GM06990 (cell line): ENCODE measurements at regions not wholly inside any gene's neighbourhood (a gene's known extent, or its start where the extent isn't known, plus 50 kb on each side); places are given as distances from the start of the nearest gene placed in this dataset.
A peak's percentile ranks its signal among the peaks of the same experiment; 100 is the strongest.

Experiments used
- DNase-seq: peaks from one replicate; pipeline ENCODE4 v3.0.0-alpha.2; 2011; ENCODE audit not compliant: insufficient read length; ENCODE audit errors: extremely low read depth
- H3K27me3 ChIP-seq: replicated peaks from 2 replicates; pipeline ENCODE4 v1.6.0; 2011; ENCODE audit warnings: low read length; ENCODE audit not compliant: control insufficient read depth, insufficient read depth
- H3K36me3 ChIP-seq: 2 replicates; pipeline ENCODE4 v1.5.1; 2011; ENCODE audit warnings: low read length; ENCODE audit not compliant: control insufficient read depth, insufficient read depth
- H3K4me3 ChIP-seq: replicated peaks from 2 replicates; pipeline ENCODE4 v1.5.1; 2011; ENCODE audit warnings: low read depth, mild to moderate bottlenecking, control low read depth, low read length
- CTCF ChIP-seq: IDR thresholded peaks from 2 replicates; pipeline ENCODE4 v1.5.1; 2011; ENCODE audit warnings: low read length, control low read depth, mild to moderate bottlenecking, inconsistent platforms; ENCODE audit not compliant: insufficient read depth, poor library complexity, severe bottlenecking

- Histone ChIP-seq H3K27me3 (no peaks in the 10 kb centered on the region), H3K36me3 (no peaks in the 10 kb centered on the region), H3K4me3 (no peak overlapping the region)
- DNase-seq, result no peak
- TF ChIP-seq CTCF, result peak; percentile 23
These were observed 99.6 kb upstream of the KRR1 start for GRCh38 chr12:75611041-75611440.

- DNase-seq, result no peak
- H3K4me3 ChIP-seq, result no peak overlapping the region
- no peak for TF ChIP-seq CTCF
- no peaks in the 10 kb centered on the region for H3K27me3 ChIP-seq
- no peaks in the 10 kb centered on the region for H3K36me3 ChIP-seq
These were observed 95.5 kb upstream of the KRR1 start for GRCh38 chr12:75606956-75607355.

- Histone ChIP-seq H3K36me3 (no peaks in the 10 kb centered on the region), H3K4me3 (no peak overlapping the region), H3K27me3 (no peaks in the 10 kb centered on the region)
- no peak for TF ChIP-seq CTCF
- DNase-seq, result no peak
These were observed 94.7 kb upstream of the KRR1 start for GRCh38 chr12:75606151-75606550.

GRCh38 chr12:75603475-75603874 is 92.1 kb upstream of the KRR1 start:
- Histone ChIP-seq H3K4me3 (no peak overlapping the region), H3K27me3 (no peaks in the 10 kb centered on the region), H3K36me3 (no peaks in the 10 kb centered on the region)
- DNase-seq, result no peak
- no peak for TF ChIP-seq CTCF

- Histone ChIP-seq H3K4me3 (no peak overlapping the region), H3K27me3 (no peaks in the 10 kb centered on the region), H3K36me3 (no peaks in the 10 kb centered on the region)
- TF ChIP-seq CTCF, result no peak
- DNase-seq, result no peak
These were observed 90.7 kb upstream of the KRR1 start for GRCh38 chr12:75602106-75602505.

GRCh38 chr12:75600146-75600545 is 88.7 kb upstream of the KRR1 start:
- no peaks in the 10 kb centered on the region for H3K27me3 ChIP-seq
- TF ChIP-seq CTCF, result no peak
- no peak overlapping the region for H3K4me3 ChIP-seq
- H3K36me3 ChIP-seq, result no peaks in the 10 kb centered on the region
- DNase-seq, result no peak
